ENCODE measurements at regions not wholly inside any gene's neighbourhood (a gene's known extent, or its start where the extent isn't known, plus 50 kb on each side); places are given as distances from the start of the nearest gene placed in this dataset.
"Not testable (repeated sequence)": the region's sequence is repeated elsewhere in the genome, so short reads cannot be mapped to it uniquely, and the experiment has no call there.

- not testable (repeated sequence) for H4K91ac ChIP-seq (ENCODE audit: low read depth, low read length); H3K79me2 ChIP-seq (ENCODE audit: control insufficient read depth, insufficient read depth, low read length, poor library complexity); H3K23ac ChIP-seq (ENCODE audit: low read length); H2BK120ac ChIP-seq (ENCODE audit: insufficient read depth, low read length, poor library complexity); H2BK5ac ChIP-seq (ENCODE audit: low read depth, low read length, poor library complexity); H3K14ac ChIP-seq (ENCODE audit: low read length); H3K36me3 ChIP-seq (ENCODE audit: control insufficient read depth in 1 of 2, insufficient read depth in 2 of 2, low read length in 2 of 2); H3K27me3 ChIP-seq (ENCODE audit: insufficient read depth, low read length); H4K8ac ChIP-seq (ENCODE audit: low read depth, low read length); H3K9me3 ChIP-seq (ENCODE audit: insufficient read depth, low read depth, low read length); H3K4me2 ChIP-seq (ENCODE audit: low read length); H3K4ac ChIP-seq (ENCODE audit: low read depth, low read length); H3K18ac ChIP-seq (ENCODE audit: low read length); H3K79me1 ChIP-seq (ENCODE audit: low read length); H2AK5ac ChIP-seq (ENCODE audit: low read length); H2BK12ac ChIP-seq (ENCODE audit: low read length); H2AFZ ChIP-seq (ENCODE audit: insufficient read depth, low read length, poor library complexity); H3K9ac ChIP-seq (ENCODE audit: low read length); H4K12ac ChIP-seq (ENCODE audit: low read depth, low read length); DNase-seq; H3K4me3 ChIP-seq (ENCODE audit: low read depth, low read length); H3K4me1 ChIP-seq (ENCODE audit: control insufficient read depth in 1 of 2, insufficient read depth in 2 of 2, low read length in 2 of 2); H3K27ac ChIP-seq (ENCODE audit: low read depth, low read length)
- no CpG with 5 or more reads among the region's 9 CpGs for WGBS (ENCODE audit: extremely low coverage, insufficient coverage, insufficient read length)
These were observed 74.8 kb upstream of the ZNF195 start for GRCh38 chr11:3453596-3454256.

GRCh38 chr11:3450822-3451221 lies 71.9 kb upstream of the ZNF195 start:
- H3K23ac ChIP-seq (ENCODE audit: low read length); H3K4me2 ChIP-seq (ENCODE audit: low read length); H2BK5ac ChIP-seq (ENCODE audit: low read depth, low read length, poor library complexity); H3K4ac ChIP-seq (ENCODE audit: low read depth, low read length); H3K27me3 ChIP-seq (ENCODE audit: insufficient read depth, low read length); H4K8ac ChIP-seq (ENCODE audit: low read depth, low read length); H4K12ac ChIP-seq (ENCODE audit: low read depth, low read length); H3K27ac ChIP-seq (ENCODE audit: low read depth, low read length); H3K4me1 ChIP-seq (ENCODE audit: control insufficient read depth in 1 of 2, insufficient read depth in 2 of 2, low read length in 2 of 2); H3K14ac ChIP-seq (ENCODE audit: low read length); H3K18ac ChIP-seq (ENCODE audit: low read length); H3K9me3 ChIP-seq (ENCODE audit: insufficient read depth, low read depth, low read length); H3K9ac ChIP-seq (ENCODE audit: low read length); H3K36me3 ChIP-seq (ENCODE audit: control insufficient read depth in 1 of 2, insufficient read depth in 2 of 2, low read length in 2 of 2); H2BK120ac ChIP-seq (ENCODE audit: insufficient read depth, low read length, poor library complexity); H3K79me2 ChIP-seq (ENCODE audit: control insufficient read depth, insufficient read depth, low read length, poor library complexity); DNase-seq; H3K79me1 ChIP-seq (ENCODE audit: low read length); H4K91ac ChIP-seq (ENCODE audit: low read depth, low read length); H2AK5ac ChIP-seq (ENCODE audit: low read length); H2BK12ac ChIP-seq (ENCODE audit: low read length); H3K4me3 ChIP-seq (ENCODE audit: low read depth, low read length); H2AFZ ChIP-seq (ENCODE audit: insufficient read depth, low read length, poor library complexity): not testable (repeated sequence)
- WGBS (ENCODE audit: extremely low coverage, insufficient coverage, insufficient read length), result no CpG with 5 or more reads among the region's 1 CpG

GRCh38 chr11:3445535-3445934 lies 66.6 kb upstream of the ZNF195 start:
- not testable (repeated sequence) for H3K9me3 ChIP-seq (ENCODE audit: insufficient read depth, low read depth, low read length); H2BK5ac ChIP-seq (ENCODE audit: low read depth, low read length, poor library complexity); H3K36me3 ChIP-seq (ENCODE audit: control insufficient read depth in 1 of 2, insufficient read depth in 2 of 2, low read length in 2 of 2); DNase-seq; H3K4me1 ChIP-seq (ENCODE audit: control insufficient read depth in 1 of 2, insufficient read depth in 2 of 2, low read length in 2 of 2); H3K4me3 ChIP-seq (ENCODE audit: low read depth, low read length); H2BK12ac ChIP-seq (ENCODE audit: low read length); H3K79me2 ChIP-seq (ENCODE audit: control insufficient read depth, insufficient read depth, low read length, poor library complexity); H3K4ac ChIP-seq (ENCODE audit: low read depth, low read length); H3K23ac ChIP-seq (ENCODE audit: low read length); H3K27ac ChIP-seq (ENCODE audit: low read depth, low read length); H4K12ac ChIP-seq (ENCODE audit: low read depth, low read length); H3K18ac ChIP-seq (ENCODE audit: low read length); H3K79me1 ChIP-seq (ENCODE audit: low read length); H2AK5ac ChIP-seq (ENCODE audit: low read length); H4K8ac ChIP-seq (ENCODE audit: low read depth, low read length); H3K27me3 ChIP-seq (ENCODE audit: insufficient read depth, low read length); H4K91ac ChIP-seq (ENCODE audit: low read depth, low read length); H3K9ac ChIP-seq (ENCODE audit: low read length); H2AFZ ChIP-seq (ENCODE audit: insufficient read depth, low read length, poor library complexity); H2BK120ac ChIP-seq (ENCODE audit: insufficient read depth, low read length, poor library complexity); H3K4me2 ChIP-seq (ENCODE audit: low read length); H3K14ac ChIP-seq (ENCODE audit: low read length)
- no CpG with 5 or more reads among the region's 3 CpGs for WGBS (ENCODE audit: extremely low coverage, insufficient coverage, insufficient read length)

- not testable (repeated sequence) for H4K12ac ChIP-seq (ENCODE audit: low read depth, low read length); H3K9me3 ChIP-seq (ENCODE audit: insufficient read depth, low read depth, low read length); H2AK5ac ChIP-seq (ENCODE audit: low read length); H3K4me1 ChIP-seq (ENCODE audit: control insufficient read depth in 1 of 2, insufficient read depth in 2 of 2, low read length in 2 of 2); H3K4ac ChIP-seq (ENCODE audit: low read depth, low read length); H2BK12ac ChIP-seq (ENCODE audit: low read length); H3K79me1 ChIP-seq (ENCODE audit: low read length); H3K4me3 ChIP-seq (ENCODE audit: low read depth, low read length); H3K23ac ChIP-seq (ENCODE audit: low read length); H3K36me3 ChIP-seq (ENCODE audit: control insufficient read depth in 1 of 2, insufficient read depth in 2 of 2, low read length in 2 of 2); H3K27ac ChIP-seq (ENCODE audit: low read depth, low read length); H2BK120ac ChIP-seq (ENCODE audit: insufficient read depth, low read length, poor library complexity); H3K14ac ChIP-seq (ENCODE audit: low read length); H4K91ac ChIP-seq (ENCODE audit: low read depth, low read length); H3K18ac ChIP-seq (ENCODE audit: low read length); DNase-seq; H3K4me2 ChIP-seq (ENCODE audit: low read length); H4K8ac ChIP-seq (ENCODE audit: low read depth, low read length); H2BK5ac ChIP-seq (ENCODE audit: low read depth, low read length, poor library complexity); H3K9ac ChIP-seq (ENCODE audit: low read length); H3K27me3 ChIP-seq (ENCODE audit: insufficient read depth, low read length); H3K79me2 ChIP-seq (ENCODE audit: control insufficient read depth, insufficient read depth, low read length, poor library complexity); H2AFZ ChIP-seq (ENCODE audit: insufficient read depth, low read length, poor library complexity)
- WGBS (ENCODE audit: extremely low coverage, insufficient coverage, insufficient read length), result no CpG with 5 or more reads among the region's 3 CpGs
These were observed 65.4 kb upstream of the ZNF195 start for GRCh38 chr11:3444420-3444744.

Data from trophoblast cell (in vitro differentiated cells and primary cell).